Immature natural killer cell (primary cell): ENCODE measurements at regions not wholly inside any gene's neighbourhood (a gene's known extent, or its start where the extent isn't known, plus 50 kb on each side); places are given as distances from the start of the nearest gene placed in this dataset.

ENCODE experiments used
- DNase-seq, 3 donors: peaks; one replicate each; pipeline ENCODE4 v3.0.0; 2022; ENCODE audit warnings: mixed read lengths in 1 of 3
- H3K27ac Mint-ChIP-seq, 6 donors: one replicate each; pipeline ENCODE4 v1.8.0; 2020; ENCODE audit warnings: mixed read lengths in 6 of 6, mild to moderate bottlenecking in 5 of 6, inconsistent platforms in 4 of 6, moderate library complexity in 3 of 6
- H3K27me3 Mint-ChIP-seq, 3 donors: one replicate each; pipeline ENCODE4 v1.8.0; 2020 to 2021; ENCODE audit warnings: low read depth in 3 of 3, mild to moderate bottlenecking in 3 of 3, mixed read lengths in 3 of 3, moderate library complexity in 3 of 3, inconsistent platforms in 1 of 3
- H3K36me3 Mint-ChIP-seq, 3 donors: one replicate each; pipeline ENCODE4 v1.8.0; 2020; ENCODE audit warnings: mixed read lengths in 3 of 3, inconsistent platforms in 2 of 3, mild to moderate bottlenecking in 2 of 3
- H3K4me1 Mint-ChIP-seq, 2 donors: one replicate each; pipeline ENCODE4 v1.8.0; 2020; ENCODE audit warnings: inconsistent platforms in 2 of 2, mild to moderate bottlenecking in 2 of 2, mixed read lengths in 2 of 2, moderate library complexity in 1 of 2
- H3K4me3 Mint-ChIP-seq, 5 donors: one replicate each; pipeline ENCODE4 v1.8.0; 2020; ENCODE audit warnings: mild to moderate bottlenecking in 5 of 5, mixed read lengths in 5 of 5, inconsistent platforms in 3 of 5, moderate library complexity in 3 of 5
- H3K9me3 Mint-ChIP-seq, 6 donors: one replicate each; pipeline ENCODE4 v1.8.0; 2020; ENCODE audit warnings: mild to moderate bottlenecking in 6 of 6, mixed read lengths in 6 of 6, inconsistent platforms in 4 of 6, moderate library complexity in 3 of 6

GRCh38 chr12:124641591-124641990 lies 74.2 kb upstream of the NCOR2 start:
- Mint-ChIP-seq H3K9me3 (peaks cover 0 to 2% (median 0%) of the 10 kb centered on the region in 6 donors), H3K4me3 (no peak overlapping the region), H3K4me1 (peaks cover 11 to 16% of the 10 kb centered on the region in 2 donors), H3K27me3 (peaks cover 11 to 15% (median 12%) of the 10 kb centered on the region in 3 donors), H3K27ac (no peak overlapping the region), H3K36me3 (no peaks in the 10 kb centered on the region)
- DNase-seq, result no peak

DNA sequence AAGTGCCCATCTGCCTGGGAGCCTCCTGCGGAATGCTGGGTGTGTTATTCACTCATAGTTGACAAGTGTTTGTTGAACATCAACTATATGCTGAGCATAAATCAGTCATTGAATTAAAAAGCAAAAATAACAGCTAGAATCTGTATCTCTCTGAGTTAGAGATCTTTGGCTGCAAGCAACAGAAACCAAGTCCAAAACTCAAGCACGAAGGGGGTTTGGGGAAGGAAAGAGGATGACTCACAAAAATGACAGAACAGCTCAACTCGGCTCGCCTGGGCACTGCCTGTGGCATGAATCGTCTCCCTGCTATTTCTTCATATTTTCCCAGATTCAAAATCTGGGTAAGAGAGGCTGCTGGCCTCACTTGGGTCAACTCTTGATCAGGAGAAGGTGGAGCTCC lies 72.6 kb upstream of the NCOR2 start:
- no peaks in the 10 kb centered on the region for H3K36me3 Mint-ChIP-seq
- H3K27ac Mint-ChIP-seq, result no peak overlapping the region
- peaks cover 0 to 2% (median 0%) of the 10 kb centered on the region in 6 donors for H3K9me3 Mint-ChIP-seq
- DNase-seq, result no peak
- no peak overlapping the region for H3K4me3 Mint-ChIP-seq
- H3K27me3 Mint-ChIP-seq, result peaks cover 7 to 14% (median 10%) of the 10 kb centered on the region in 3 donors
- peaks cover 5 to 12% of the 10 kb centered on the region in 2 donors for H3K4me1 Mint-ChIP-seq

GRCh38 chr12:124639122-124639806 lies 71.9 kb upstream of the NCOR2 start:
- H3K27me3 Mint-ChIP-seq, result peaks cover 6 to 10% (median 7%) of the 10 kb centered on the region in 3 donors
- H3K36me3 Mint-ChIP-seq, result no peaks in the 10 kb centered on the region
- peaks cover 0 to 2% (median 0%) of the 10 kb centered on the region in 6 donors for H3K9me3 Mint-ChIP-seq
- H3K4me3 Mint-ChIP-seq, result peak overlapping the region in 1 of 5 donors; percentile 4
- H3K4me1 Mint-ChIP-seq, result peaks cover 3 to 12% of the 10 kb centered on the region in 2 donors
- H3K27ac Mint-ChIP-seq, result no peak overlapping the region
- no peak for DNase-seq

DNA sequence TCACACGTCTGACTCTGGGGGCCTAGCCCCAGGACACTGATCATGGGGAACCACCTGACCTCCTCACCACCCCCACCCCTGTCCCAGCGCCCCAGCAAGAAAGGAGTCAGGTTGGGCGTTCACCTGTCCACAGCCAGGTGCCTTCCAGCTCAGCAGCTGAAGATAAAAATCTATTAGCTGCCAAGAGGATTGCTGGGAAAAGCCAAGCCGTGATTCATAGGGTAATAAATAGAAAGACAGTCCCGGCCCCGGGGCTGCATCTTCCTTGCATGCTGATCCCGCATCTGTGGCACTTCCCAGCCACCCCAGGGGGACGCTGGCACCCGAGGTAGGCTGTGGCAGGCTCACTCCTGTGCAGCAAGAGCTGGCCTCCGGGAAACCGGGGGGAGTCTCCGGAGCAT lies 70.2 kb upstream of the NCOR2 start:
- H3K27ac Mint-ChIP-seq, result no peak overlapping the region
- DNase-seq, result no peak
- H3K27me3 Mint-ChIP-seq, result peaks cover 3 to 10% (median 8%) of the 10 kb centered on the region in 3 donors
- H3K36me3 Mint-ChIP-seq, result no peaks in the 10 kb centered on the region
- H3K4me1 Mint-ChIP-seq, result peaks cover 3 to 12% of the 10 kb centered on the region in 2 donors
- peaks cover 0 to 2% (median 0%) of the 10 kb centered on the region in 6 donors for H3K9me3 Mint-ChIP-seq
- H3K4me3 Mint-ChIP-seq, result no peak overlapping the region

DNA sequence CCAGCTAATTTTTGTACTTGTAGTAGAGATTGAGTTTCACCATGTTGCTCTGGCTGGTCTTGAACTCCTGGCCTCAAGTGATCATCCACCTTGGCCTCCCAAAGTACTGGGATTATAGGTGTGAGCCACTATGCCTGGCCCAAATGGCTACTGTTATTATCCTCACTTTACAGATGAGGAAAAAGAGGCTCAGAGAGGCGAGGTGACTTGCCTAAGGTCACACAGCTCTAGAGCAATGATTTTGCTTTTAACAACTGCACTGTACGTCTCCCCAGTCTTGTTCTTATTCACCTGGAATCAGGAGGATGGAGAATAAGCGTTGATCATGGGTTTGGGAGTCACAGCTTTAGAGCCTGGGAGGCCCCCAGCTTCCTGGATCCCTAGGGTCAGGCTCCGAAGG lies 69.8 kb upstream of the NCOR2 start:
- H3K4me3 Mint-ChIP-seq, result no peak overlapping the region
- H3K4me1 Mint-ChIP-seq, result peaks cover 3 to 12% of the 10 kb centered on the region in 2 donors
- H3K36me3 Mint-ChIP-seq, result no peaks in the 10 kb centered on the region
- H3K27ac Mint-ChIP-seq, result no peak overlapping the region
- H3K9me3 Mint-ChIP-seq, result peaks cover 0 to 2% (median 0%) of the 10 kb centered on the region in 6 donors
- H3K27me3 Mint-ChIP-seq, result peaks cover 3 to 10% (median 8%) of the 10 kb centered on the region in 3 donors
- no peak for DNase-seq

GRCh38 chr12:124636138-124636978 lies 68.9 kb upstream of the NCOR2 start:
- DNase-seq, result no peak
- peaks cover 0 to 2% (median 0%) of the 10 kb centered on the region in 6 donors for H3K9me3 Mint-ChIP-seq
- peaks cover 3 to 12% of the 10 kb centered on the region in 2 donors for H3K4me1 Mint-ChIP-seq
- no peaks in the 10 kb centered on the region for H3K36me3 Mint-ChIP-seq
- peak overlapping the region in 1 of 5 donors; percentile 41 for H3K4me3 Mint-ChIP-seq
- H3K27me3 Mint-ChIP-seq, result peaks cover 3 to 10% (median 8%) of the 10 kb centered on the region in 3 donors
- no peak overlapping the region for H3K27ac Mint-ChIP-seq

DNA sequence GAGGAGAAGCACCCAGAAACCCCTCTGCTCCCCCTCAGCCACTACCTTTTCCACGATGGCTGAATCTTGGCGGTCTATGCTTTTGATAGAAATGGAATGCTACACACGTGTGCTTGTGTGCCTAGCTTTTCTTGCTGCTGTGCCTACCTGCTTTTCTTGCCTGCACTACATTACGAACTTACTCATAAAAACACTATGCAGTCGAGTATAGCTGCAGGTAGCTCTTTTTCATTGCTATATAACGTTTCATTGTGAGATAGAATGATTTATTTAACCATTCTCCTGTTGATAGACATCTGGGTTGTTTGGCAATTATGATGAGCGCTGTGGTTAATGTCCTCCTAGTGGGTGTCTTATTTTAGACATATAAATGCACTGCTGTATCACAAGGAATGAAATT lies 67.9 kb upstream of the NCOR2 start:
- DNase-seq, result no peak
- Mint-ChIP-seq H3K4me3 (no peak overlapping the region), H3K27ac (no peak overlapping the region), H3K36me3 (no peaks in the 10 kb centered on the region), H3K9me3 (peaks cover 0 to 2% (median 0%) of the 10 kb centered on the region in 6 donors), H3K27me3 (peaks cover 3 to 14% (median 6%) of the 10 kb centered on the region in 3 donors), H3K4me1 (peaks cover 3 to 12% of the 10 kb centered on the region in 2 donors)

- Mint-ChIP-seq H3K27me3 (peaks cover 0 to 7% (median 2%) of the 10 kb centered on the region in 3 donors), H3K27ac (no peak overlapping the region)
Observed at GRCh38 chr12:124633365-124634362, 66.3 kb upstream of the NCOR2 start.

GRCh38 chr12:124632519-124632984 lies 65.1 kb upstream of the NCOR2 start:
- Mint-ChIP-seq H3K9me3 (no peaks in the 10 kb centered on the region), H3K4me1 (peaks cover 3 to 12% of the 10 kb centered on the region in 2 donors), H3K4me3 (no peak overlapping the region), H3K36me3 (peaks cover 0 to 3% (median 0%) of the 10 kb centered on the region in 3 donors), H3K27me3 (peaks cover 0 to 7% (median 2%) of the 10 kb centered on the region in 3 donors), H3K27ac (no peak overlapping the region)
- DNase-seq, result no peak

More at GRCh38 chr12:124633365-124634362, 66.3 kb upstream of the NCOR2 start:
- H3K36me3 Mint-ChIP-seq, result no peaks in the 10 kb centered on the region
- no peaks in the 10 kb centered on the region for H3K9me3 Mint-ChIP-seq
- DNase-seq, result no peak
- peaks cover 3 to 12% of the 10 kb centered on the region in 2 donors for H3K4me1 Mint-ChIP-seq
- H3K4me3 Mint-ChIP-seq, result no peak overlapping the region

- H3K27ac Mint-ChIP-seq, result no peak overlapping the region
- H3K36me3 Mint-ChIP-seq, result peaks cover 0 to 3% (median 0%) of the 10 kb centered on the region in 3 donors
- no peaks in the 10 kb centered on the region for H3K9me3 Mint-ChIP-seq
- peaks cover 0 to 7% (median 2%) of the 10 kb centered on the region in 3 donors for H3K27me3 Mint-ChIP-seq
- no peak overlapping the region for H3K4me3 Mint-ChIP-seq
- DNase-seq, result no peak
- peaks cover 3 to 9% of the 10 kb centered on the region in 2 donors for H3K4me1 Mint-ChIP-seq
Observed at GRCh38 chr12:124631681-124632256, 64.4 kb upstream of the NCOR2 start.

GRCh38 chr12:124630791-124631313 lies 63.4 kb upstream of the NCOR2 start:
- Mint-ChIP-seq H3K36me3 (peaks cover 0 to 3% (median 0%) of the 10 kb centered on the region in 3 donors), H3K9me3 (no peaks in the 10 kb centered on the region), H3K27me3 (peaks cover 0 to 7% (median 2%) of the 10 kb centered on the region in 3 donors), H3K4me1 (peaks cover 0 to under 1% of the 10 kb centered on the region in 2 donors), H3K27ac (no peak overlapping the region), H3K4me3 (no peak overlapping the region)
- no peak for DNase-seq

DNA sequence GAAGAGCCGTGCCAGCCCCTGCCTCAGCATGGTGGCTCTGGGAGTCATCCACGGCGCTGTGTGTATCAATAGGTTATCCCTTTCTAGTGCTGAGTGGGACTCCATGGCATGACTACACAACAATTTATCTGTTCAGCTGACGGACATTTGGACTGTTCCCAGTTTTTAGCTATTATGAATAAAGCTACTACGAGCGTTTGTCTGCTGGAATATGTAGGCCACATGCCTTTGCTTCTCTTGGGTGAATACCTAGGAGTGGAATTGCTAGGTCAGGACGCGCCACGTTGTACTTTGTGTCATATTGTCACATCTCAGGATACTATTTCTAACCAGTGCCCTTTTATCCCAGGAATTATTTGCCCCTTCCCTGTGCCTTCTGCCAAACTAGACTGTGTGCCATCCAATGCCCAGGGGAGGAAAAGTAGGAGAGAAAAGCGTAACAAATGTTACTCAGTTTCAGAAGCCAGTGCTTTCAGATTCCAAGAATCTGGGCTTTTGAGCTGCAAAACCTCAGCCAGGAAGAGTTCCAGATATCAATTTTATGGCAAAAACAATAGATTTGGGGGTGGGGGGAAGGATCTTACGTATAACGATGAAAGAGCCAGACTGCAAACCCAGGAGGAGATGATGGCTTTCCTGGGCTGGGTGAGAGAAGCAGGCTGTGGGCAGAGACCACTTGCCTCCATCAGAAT lies 62.5 kb upstream of the NCOR2 start:
- Mint-ChIP-seq H3K4me3 (no peak overlapping the region), H3K27me3 (peaks cover 0 to 7% (median 2%) of the 10 kb centered on the region in 3 donors), H3K36me3 (peaks cover 0 to 3% (median 0%) of the 10 kb centered on the region in 3 donors), H3K27ac (no peak overlapping the region), H3K9me3 (no peaks in the 10 kb centered on the region), H3K4me1 (no peaks in the 10 kb centered on the region)
- DNase-seq, result no peak
